DND-41 (cell line): ENCODE measurements at regions not wholly inside any gene's neighbourhood (a gene's known extent, or its start where the extent isn't known, plus 50 kb on each side); places are given as distances from the start of the nearest gene placed in this dataset.

Experiments
- EZH2 ChIP-seq: IDR thresholded peaks from 3 replicates; pipeline ENCODE4 v1.6.1; 2012; ENCODE audit warnings: borderline replicate concordance, low read depth, mild to moderate bottlenecking, moderate library complexity, low read length, inconsistent platforms; ENCODE audit not compliant: severe bottlenecking
- TF ChIP-seq, protein P1 (sequence below): IDR thresholded peaks from 2 replicates; pipeline ENCODE4 v1.5.1; 2012; ENCODE audit warnings: borderline replicate concordance, low read length, moderate library complexity, mild to moderate bottlenecking; ENCODE audit not compliant: poor library complexity, severe bottlenecking; ENCODE audit errors: extremely low read depth

- TF ChIP-seq, protein P1, sequence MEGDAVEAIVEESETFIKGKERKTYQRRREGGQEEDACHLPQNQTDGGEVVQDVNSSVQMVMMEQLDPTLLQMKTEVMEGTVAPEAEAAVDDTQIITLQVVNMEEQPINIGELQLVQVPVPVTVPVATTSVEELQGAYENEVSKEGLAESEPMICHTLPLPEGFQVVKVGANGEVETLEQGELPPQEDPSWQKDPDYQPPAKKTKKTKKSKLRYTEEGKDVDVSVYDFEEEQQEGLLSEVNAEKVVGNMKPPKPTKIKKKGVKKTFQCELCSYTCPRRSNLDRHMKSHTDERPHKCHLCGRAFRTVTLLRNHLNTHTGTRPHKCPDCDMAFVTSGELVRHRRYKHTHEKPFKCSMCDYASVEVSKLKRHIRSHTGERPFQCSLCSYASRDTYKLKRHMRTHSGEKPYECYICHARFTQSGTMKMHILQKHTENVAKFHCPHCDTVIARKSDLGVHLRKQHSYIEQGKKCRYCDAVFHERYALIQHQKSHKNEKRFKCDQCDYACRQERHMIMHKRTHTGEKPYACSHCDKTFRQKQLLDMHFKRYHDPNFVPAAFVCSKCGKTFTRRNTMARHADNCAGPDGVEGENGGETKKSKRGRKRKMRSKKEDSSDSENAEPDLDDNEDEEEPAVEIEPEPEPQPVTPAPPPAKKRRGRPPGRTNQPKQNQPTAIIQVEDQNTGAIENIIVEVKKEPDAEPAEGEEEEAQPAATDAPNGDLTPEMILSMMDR: no peak
- TF ChIP-seq EZH2: no peak
Observed at GRCh38 chr5:165617491-165617890, 2112.1 kb downstream of the MAT2B start.
